ENCODE measurements at regions not wholly inside any gene's neighbourhood (a gene's known extent, or its start where the extent isn't known, plus 50 kb on each side); places are given as distances from the start of the nearest gene placed in this dataset.

GRCh38 chr4:114287079-114287696 lies 307.7 kb upstream of the ARSJ start:
- Histone ChIP-seq H3K9me2 (replicated peaks; ENCODE audit: insufficient read depth) (no peaks in the 10 kb centered on the region), H2AFZ (no peak overlapping the region)
- DNase-seq (ENCODE audit: low spot score): peak; percentile 73

GRCh38 chr4:114296126-114296525 lies 302.5 kb upstream of the UGT8 start:
- no peaks in the 10 kb centered on the region for H3K27me3 ChIP-seq
- WGBS (ENCODE audit: low lambda C conversion rate, missing lambda C conversion rate): over 99% methylated on average over 10 of the region's 17 CpGs
- DNase-seq (ENCODE audit: low spot score): no peak
- no peaks in the 10 kb centered on the region for H3K4me1 ChIP-seq (ENCODE audit: insufficient read depth)
- no peak overlapping the region for H3K27ac ChIP-seq
- H3K4me2 ChIP-seq: no peak overlapping the region
- no peaks in the 10 kb centered on the region for H3K36me3 ChIP-seq (replicated peaks; ENCODE audit: insufficient read depth, low read depth)
- TF ChIP-seq, protein P1, sequence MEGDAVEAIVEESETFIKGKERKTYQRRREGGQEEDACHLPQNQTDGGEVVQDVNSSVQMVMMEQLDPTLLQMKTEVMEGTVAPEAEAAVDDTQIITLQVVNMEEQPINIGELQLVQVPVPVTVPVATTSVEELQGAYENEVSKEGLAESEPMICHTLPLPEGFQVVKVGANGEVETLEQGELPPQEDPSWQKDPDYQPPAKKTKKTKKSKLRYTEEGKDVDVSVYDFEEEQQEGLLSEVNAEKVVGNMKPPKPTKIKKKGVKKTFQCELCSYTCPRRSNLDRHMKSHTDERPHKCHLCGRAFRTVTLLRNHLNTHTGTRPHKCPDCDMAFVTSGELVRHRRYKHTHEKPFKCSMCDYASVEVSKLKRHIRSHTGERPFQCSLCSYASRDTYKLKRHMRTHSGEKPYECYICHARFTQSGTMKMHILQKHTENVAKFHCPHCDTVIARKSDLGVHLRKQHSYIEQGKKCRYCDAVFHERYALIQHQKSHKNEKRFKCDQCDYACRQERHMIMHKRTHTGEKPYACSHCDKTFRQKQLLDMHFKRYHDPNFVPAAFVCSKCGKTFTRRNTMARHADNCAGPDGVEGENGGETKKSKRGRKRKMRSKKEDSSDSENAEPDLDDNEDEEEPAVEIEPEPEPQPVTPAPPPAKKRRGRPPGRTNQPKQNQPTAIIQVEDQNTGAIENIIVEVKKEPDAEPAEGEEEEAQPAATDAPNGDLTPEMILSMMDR (IDR thresholded peaks at IDR 0.05; ENCODE audit: poor library complexity): no peak
- no peak for TF ChIP-seq EZH2phosphoT487 (IDR thresholded peaks at IDR 0.05; ENCODE audit: low read depth, severe bottlenecking, unreplicated experiment)
- TF ChIP-seq EZH2 (IDR thresholded peaks at IDR 0.05; ENCODE audit: borderline replicate concordance): no peak
- H2AFZ ChIP-seq: no peak overlapping the region
- H3K79me2 ChIP-seq: no peaks in the 10 kb centered on the region
- H3K9me3 ChIP-seq (ENCODE audit: low read depth): no peaks in the 10 kb centered on the region
- no peak overlapping the region for H3K4me3 ChIP-seq
- no peaks in the 10 kb centered on the region for H3K9me2 ChIP-seq (replicated peaks; ENCODE audit: insufficient read depth)
- H4K20me1 ChIP-seq (ENCODE audit: insufficient read depth, poor library complexity, severe bottlenecking): no peaks in the 10 kb centered on the region

More at GRCh38 chr4:114287079-114287696, 307.7 kb upstream of the ARSJ start:
- Histone ChIP-seq H3K4me3 (no peak overlapping the region), H3K79me2 (no peaks in the 10 kb centered on the region), H3K4me1 (ENCODE audit: insufficient read depth) (no peaks in the 10 kb centered on the region), H4K20me1 (ENCODE audit: insufficient read depth, poor library complexity, severe bottlenecking) (no peaks in the 10 kb centered on the region), H3K36me3 (replicated peaks; ENCODE audit: insufficient read depth, low read depth) (no peaks in the 10 kb centered on the region), H3K4me2 (no peak overlapping the region), H3K27me3 (no peaks in the 10 kb centered on the region), H3K9me3 (ENCODE audit: low read depth) (no peaks in the 10 kb centered on the region), H3K27ac (peak overlapping the region; percentile 74)
- TF ChIP-seq EZH2 (IDR thresholded peaks at IDR 0.05; ENCODE audit: borderline replicate concordance): no peak
- TF ChIP-seq, protein P1 (IDR thresholded peaks at IDR 0.05; ENCODE audit: poor library complexity): no peak
- TF ChIP-seq EZH2phosphoT487 (IDR thresholded peaks at IDR 0.05; ENCODE audit: low read depth, severe bottlenecking, unreplicated experiment): no peak
- WGBS (ENCODE audit: low lambda C conversion rate, missing lambda C conversion rate): 75% methylated on average over 10 of the region's 10 CpGs

GRCh38 chr4:114302472-114302871 lies 296.1 kb upstream of the UGT8 start:
- WGBS (ENCODE audit: low lambda C conversion rate, missing lambda C conversion rate): 67% methylated on average over 2 of the region's 2 CpGs
- no peaks in the 10 kb centered on the region for H3K79me2 ChIP-seq
- H3K27me3 ChIP-seq: no peaks in the 10 kb centered on the region
- H4K20me1 ChIP-seq (ENCODE audit: insufficient read depth, poor library complexity, severe bottlenecking): no peaks in the 10 kb centered on the region
- no peaks in the 10 kb centered on the region for H3K4me1 ChIP-seq (ENCODE audit: insufficient read depth)
- H3K9me2 ChIP-seq (replicated peaks; ENCODE audit: insufficient read depth): no peaks in the 10 kb centered on the region
- H3K36me3 ChIP-seq (replicated peaks; ENCODE audit: insufficient read depth, low read depth): no peaks in the 10 kb centered on the region
- no peak overlapping the region for H2AFZ ChIP-seq
- no peak overlapping the region for H3K4me2 ChIP-seq
- TF ChIP-seq EZH2 (IDR thresholded peaks at IDR 0.05; ENCODE audit: borderline replicate concordance) (no peak), EZH2phosphoT487 (IDR thresholded peaks at IDR 0.05; ENCODE audit: low read depth, severe bottlenecking, unreplicated experiment) (no peak)
- TF ChIP-seq, protein P1 (IDR thresholded peaks at IDR 0.05; ENCODE audit: poor library complexity): no peak
- H3K9me3 ChIP-seq (ENCODE audit: low read depth): no peaks in the 10 kb centered on the region
- no peak overlapping the region for H3K27ac ChIP-seq
- DNase-seq (ENCODE audit: low spot score): no peak
- H3K4me3 ChIP-seq: no peak overlapping the region

Measured in hepatocyte (in vitro differentiated cells).